ENCODE measurements at regions not wholly inside any gene's neighbourhood (a gene's known extent, or its start where the extent isn't known, plus 50 kb on each side); places are given as distances from the start of the nearest gene placed in this dataset.

GRCh38 chr3:13708871-13709595 lies 160.1 kb downstream of the FBLN2 start:
- TF ChIP-seq CTCF (IDR thresholded peaks at IDR 0.05; ENCODE audit: control extremely low read depth, extremely low read depth), result no peak
- Histone ChIP-seq H3K27me3 (ENCODE audit: control insufficient read depth in 3 of 3, insufficient read depth in 3 of 3, low read length in 2 of 3) (no peaks in the 10 kb centered on the region), H3K4me1 (ENCODE audit: control insufficient read depth in 5 of 5, insufficient read depth in 5 of 5, low read length in 5 of 5) (no peaks in the 10 kb centered on the region), H3K36me3 (ENCODE audit: control insufficient read depth in 4 of 4, insufficient read depth in 4 of 4, low read length in 4 of 4) (no peaks in the 10 kb centered on the region), H3K9me3 (ENCODE audit: control insufficient read depth in 4 of 4, insufficient read depth in 3 of 4, low read length in 3 of 4) (peaks cover 0 to 47% (median 6%) of the 10 kb centered on the region in 4 donors), H3K27ac (ENCODE audit: low read depth in 1 of 2, low read length in 1 of 2) (no peak overlapping the region), H3K4me3 (no peak overlapping the region), H3K9ac (ENCODE audit: insufficient read depth in 1 of 2, low read length in 2 of 2) (no peak overlapping the region)
- 74 to 75% methylated on average over 6 of the region's 6 CpGs for WGBS, 2 donors
- DNase-seq (no peak), ATAC-seq (ENCODE audit: insufficient read depth, low FRiP score) (no peak)

GRCh38 chr3:13708301-13708700 lies 159.4 kb downstream of the FBLN2 start:
- Histone ChIP-seq H3K4me1 (ENCODE audit: control insufficient read depth in 5 of 5, insufficient read depth in 5 of 5, low read length in 5 of 5) (no peaks in the 10 kb centered on the region), H3K27ac (ENCODE audit: low read depth in 1 of 2, low read length in 1 of 2) (no peak overlapping the region), H3K4me3 (no peak overlapping the region), H3K9me3 (ENCODE audit: control insufficient read depth in 4 of 4, insufficient read depth in 3 of 4, low read length in 3 of 4) (peaks cover 0 to 45% (median 5%) of the 10 kb centered on the region in 4 donors), H3K36me3 (ENCODE audit: control insufficient read depth in 4 of 4, insufficient read depth in 4 of 4, low read length in 4 of 4) (no peaks in the 10 kb centered on the region), H3K27me3 (ENCODE audit: control insufficient read depth in 3 of 3, insufficient read depth in 3 of 3, low read length in 2 of 3) (no peaks in the 10 kb centered on the region), H3K9ac (ENCODE audit: insufficient read depth in 1 of 2, low read length in 2 of 2) (no peak overlapping the region)
- TF ChIP-seq CTCF (IDR thresholded peaks at IDR 0.05; ENCODE audit: control extremely low read depth, extremely low read depth), result no peak
- ATAC-seq (ENCODE audit: insufficient read depth, low FRiP score) (no peak), DNase-seq (no peak)
- 79 to 83% methylated on average over 7 of the region's 7 CpGs for WGBS, 2 donors

- H3K27ac ChIP-seq (ENCODE audit: low read depth in 1 of 2, low read length in 1 of 2), result no peak overlapping the region
- H3K36me3 ChIP-seq (ENCODE audit: control insufficient read depth in 4 of 4, insufficient read depth in 4 of 4, low read length in 4 of 4), result no peaks in the 10 kb centered on the region
- no peak overlapping the region for H3K4me3 ChIP-seq
- no peaks in the 10 kb centered on the region for H3K27me3 ChIP-seq (ENCODE audit: control insufficient read depth in 3 of 3, insufficient read depth in 3 of 3, low read length in 2 of 3)
- ATAC-seq (ENCODE audit: insufficient read depth, low FRiP score) (no peak), DNase-seq (peak in 1 of 3 donors; percentile 6)
- no peaks in the 10 kb centered on the region for H3K4me1 ChIP-seq (ENCODE audit: control insufficient read depth in 5 of 5, insufficient read depth in 5 of 5, low read length in 5 of 5)
- peaks cover 0 to 37% (median 2%) of the 10 kb centered on the region in 4 donors for H3K9me3 ChIP-seq (ENCODE audit: control insufficient read depth in 4 of 4, insufficient read depth in 3 of 4, low read length in 3 of 4)
- WGBS, 2 donors, result 89 to 98% methylated on average over 5 of the region's 5 CpGs
- H3K9ac ChIP-seq (ENCODE audit: insufficient read depth in 1 of 2, low read length in 2 of 2), result no peak overlapping the region
- TF ChIP-seq CTCF (IDR thresholded peaks at IDR 0.05; ENCODE audit: control extremely low read depth, extremely low read depth), result no peak
These were observed 158.5 kb downstream of the FBLN2 start for GRCh38 chr3:13707456-13707855.

GRCh38 chr3:13706886-13707285 lies 158.0 kb downstream of the FBLN2 start:
- no peaks in the 10 kb centered on the region for H3K4me1 ChIP-seq (ENCODE audit: control insufficient read depth in 5 of 5, insufficient read depth in 5 of 5, low read length in 5 of 5)
- no peak overlapping the region for H3K4me3 ChIP-seq
- H3K9ac ChIP-seq (ENCODE audit: insufficient read depth in 1 of 2, low read length in 2 of 2), result no peak overlapping the region
- ATAC-seq (ENCODE audit: insufficient read depth, low FRiP score) (no peak), DNase-seq (peak in 1 of 3 donors; percentile 6)
- no peak for TF ChIP-seq CTCF (IDR thresholded peaks at IDR 0.05; ENCODE audit: control extremely low read depth, extremely low read depth)
- H3K27ac ChIP-seq (ENCODE audit: low read depth in 1 of 2, low read length in 1 of 2), result no peak overlapping the region
- H3K27me3 ChIP-seq (ENCODE audit: control insufficient read depth in 3 of 3, insufficient read depth in 3 of 3, low read length in 2 of 3), result no peaks in the 10 kb centered on the region
- 85 to 86% methylated on average over 4 of the region's 4 CpGs for WGBS, 2 donors
- peaks cover 0 to 36% (median 1%) of the 10 kb centered on the region in 4 donors for H3K9me3 ChIP-seq (ENCODE audit: control insufficient read depth in 4 of 4, insufficient read depth in 3 of 4, low read length in 3 of 4)
- no peaks in the 10 kb centered on the region for H3K36me3 ChIP-seq (ENCODE audit: control insufficient read depth in 4 of 4, insufficient read depth in 4 of 4, low read length in 4 of 4)
